Heart right ventricle (tissue), 16 donors: ENCODE measurements at regions not wholly inside any gene's neighbourhood (a gene's known extent, or its start where the extent isn't known, plus 50 kb on each side); places are given as distances from the start of the nearest gene placed in this dataset.

Experiments used
- ATAC-seq, 8 donors: fragments of 200-7000 bp; cut with Tn5 transposase; one replicate each; pipeline ENCODE4 v1.9.1; 2020; ENCODE audit warnings: mild to moderate bottlenecking in 8 of 8, moderate library complexity in 8 of 8, moderate number of reproducible peaks in 1 of 8
- DNase-seq, 2 donors: peaks; one replicate each; pipeline ENCODE4 v3.0.0-alpha.2; 2020
- H3K27ac ChIP-seq, 10 donors: fragments of 200-600 bp; sonication (generic) in 2 of 10; one replicate each; pipeline versions ENCODE4 v1.5.0 to v1.8.0; 2020 to 2022; ENCODE audit warnings: mild to moderate bottlenecking in 3 of 10
- H3K27me3 ChIP-seq, 7 donors: fragments of 200-600 bp; one replicate each; pipeline ENCODE4 v1.8.0; 2021 to 2022; ENCODE audit warnings: mild to moderate bottlenecking in 2 of 7
- H3K36me3 ChIP-seq, 9 donors: fragments of 200-600 bp; sonication (generic) in 1 of 9; one replicate each; pipeline versions ENCODE4 v1.5.0 to v1.8.0; 2020 to 2022; ENCODE audit warnings: mild to moderate bottlenecking in 2 of 9
- H3K4me1 ChIP-seq, 9 donors: fragments of 200-600 bp; sonication (generic) in 1 of 9; one replicate each; pipeline versions ENCODE4 v1.5.0 to v1.8.0; 2020 to 2022; ENCODE audit warnings: mild to moderate bottlenecking in 4 of 9
- H3K4me3 ChIP-seq, 10 donors: fragments of 200-600 bp; sonication (generic) in 2 of 10; one replicate each; pipeline versions ENCODE4 v1.5.0 to v1.8.0; 2020 to 2022; ENCODE audit warnings: mild to moderate bottlenecking in 7 of 10, moderate library complexity in 2 of 10
- H3K9me3 ChIP-seq, 11 donors: fragments of 200-600 bp in 10 of 11; sonication (generic) in 2 of 11; one replicate each; pipeline versions ENCODE4 v1.5.0 to v1.8.0; 2013 to 2022; ENCODE audit warnings: mild to moderate bottlenecking in 2 of 11, control low read depth in 1 of 11, moderate library complexity in 1 of 11
- WGBS, 2 donors: extraction: QIAGEN DNeasy Blood & Tissue Kit; methylation state at CpG; one replicate each; pipeline ENCODE4 v1.1.7; 2013; ENCODE audit warnings: inconsistent platforms in 1 of 2; 5-methylcytosine and 5-hydroxymethylcytosine counted together
- intact Hi-C, 10 donors: fragments of 100-400 bp; cut with DNase I; formaldehyde crosslinking; loops; one replicate each; pipeline versions ENCODE4 v1.11.1 to v1.14.2; 2022
- TF ChIP-seq, protein P1 (sequence below), 9 donors: fragments of 200-600 bp; sonication (generic) in 2 of 9; IDR thresholded peaks; one replicate each; pipeline versions ENCODE4 v1.5.0 to v1.8.0; 2021 to 2022; ENCODE audit warnings: antibody characterized with exemption in 9 of 9, mild to moderate bottlenecking in 5 of 9, moderate library complexity in 1 of 9
- donor health status: Arrhythmogenic right ventricular cardiomyopathy.
- donor health status: ischemic (EF 13 %, LVEDD 7.1; RV severe dilation, severe dysfunction).
- donor health status: healthy with polysubstance abuse.
- donor health status: DM: no; HTN: yes; CAD: no.
- donor health status: DM: no; HTN: no; CAD: no.
- donor health status: ischemic (EF 25% LVEDD 6.9; RV normal size, moderate dysfunction).
- donor health status: ischemic (EF 25% LVEDD 5.7; RV mildly dilated, moderate dysfunction).
- donor health status: healthy.
- donor health status: DM: yes; HTN: yes; CAD: no.
- donor health status: Ischemic cardiomyopathy.
- donor health status: ischemic (EF 35%, LVEDD 5.7; RV mildly dilated, moderate dysfunction).
- donor health status: nonischemic (EF 11% LVEDD 7.7; RV severe dilation, severe dysfunction).
- donor health status: DM: yes; HTN: yes; CAD: no.
- donor health status: PGD.
- donor health status: ischemic (EF 29% LVEDD 5.4; RV normal size, mild dysfunction).
- donor health status: nonischemic (EF 23%, LVEDD 6.1; RV moderate dilation, normal function).

GRCh38 chr5:1974501-1975405 is 92.0 kb upstream of the IRX4 start:
- Histone ChIP-seq H3K27ac (no peak overlapping the region), H3K27me3 (no peaks in the 10 kb centered on the region), H3K4me1 (no peaks in the 10 kb centered on the region), H3K4me3 (no peak overlapping the region), H3K9me3 (no peaks in the 10 kb centered on the region), H3K36me3 (no peaks in the 10 kb centered on the region)
- WGBS, 2 donors = 87 to 94% methylated on average over 18 of the region's 18 CpGs
- ATAC-seq (no peak), DNase-seq (no peak)
- TF ChIP-seq, protein P1, sequence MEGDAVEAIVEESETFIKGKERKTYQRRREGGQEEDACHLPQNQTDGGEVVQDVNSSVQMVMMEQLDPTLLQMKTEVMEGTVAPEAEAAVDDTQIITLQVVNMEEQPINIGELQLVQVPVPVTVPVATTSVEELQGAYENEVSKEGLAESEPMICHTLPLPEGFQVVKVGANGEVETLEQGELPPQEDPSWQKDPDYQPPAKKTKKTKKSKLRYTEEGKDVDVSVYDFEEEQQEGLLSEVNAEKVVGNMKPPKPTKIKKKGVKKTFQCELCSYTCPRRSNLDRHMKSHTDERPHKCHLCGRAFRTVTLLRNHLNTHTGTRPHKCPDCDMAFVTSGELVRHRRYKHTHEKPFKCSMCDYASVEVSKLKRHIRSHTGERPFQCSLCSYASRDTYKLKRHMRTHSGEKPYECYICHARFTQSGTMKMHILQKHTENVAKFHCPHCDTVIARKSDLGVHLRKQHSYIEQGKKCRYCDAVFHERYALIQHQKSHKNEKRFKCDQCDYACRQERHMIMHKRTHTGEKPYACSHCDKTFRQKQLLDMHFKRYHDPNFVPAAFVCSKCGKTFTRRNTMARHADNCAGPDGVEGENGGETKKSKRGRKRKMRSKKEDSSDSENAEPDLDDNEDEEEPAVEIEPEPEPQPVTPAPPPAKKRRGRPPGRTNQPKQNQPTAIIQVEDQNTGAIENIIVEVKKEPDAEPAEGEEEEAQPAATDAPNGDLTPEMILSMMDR (IDR thresholded peaks at IDR 0.05) = no peak
- intact Hi-C loops = loop anchor here in 2 of 10 donors (5.0 to 10.0 kb wide), 2 partner anchors 63 to 170 kb away; no protein-coding TSS in a partner anchor

DNA sequence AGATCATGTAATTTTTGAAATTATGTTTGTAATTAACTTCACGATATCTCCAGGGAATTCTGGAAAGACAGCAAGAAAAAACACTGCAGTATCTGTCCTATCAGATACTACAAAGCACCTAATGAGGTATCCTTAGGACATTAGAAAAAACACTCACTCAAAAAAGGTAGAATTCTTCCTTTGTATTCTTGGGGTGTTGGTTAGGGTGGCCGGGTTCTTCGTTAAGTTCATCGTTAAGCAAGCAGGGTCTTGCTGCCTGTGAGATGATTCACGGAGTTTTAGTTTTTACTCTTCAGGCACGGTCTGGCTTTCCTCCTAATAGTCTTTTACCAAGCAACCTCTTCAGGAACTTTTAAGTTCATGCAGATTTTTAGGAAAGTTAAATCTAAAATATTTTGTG is 91.4 kb upstream of the IRX4 start:
- WGBS, 2 donors = 84 to 90% methylated on average over 6 of the region's 6 CpGs
- Histone ChIP-seq H3K9me3 (no peaks in the 10 kb centered on the region), H3K4me3 (no peak overlapping the region)

GRCh38 chr5:1973391-1974013 is 90.8 kb upstream of the IRX4 start:
- 84 to 87% methylated on average over 21 of the region's 21 CpGs for WGBS, 2 donors
- intact Hi-C loops = loop anchor here in 1 of 10 donors (10.0 kb wide), 1 partner anchor 171 kb away; no protein-coding TSS in a partner anchor
- Histone ChIP-seq H3K27ac (no peak overlapping the region), H3K9me3 (no peaks in the 10 kb centered on the region), H3K4me1 (no peaks in the 10 kb centered on the region), H3K4me3 (no peak overlapping the region), H3K36me3 (no peaks in the 10 kb centered on the region), H3K27me3 (no peaks in the 10 kb centered on the region)
- ATAC-seq (no peak), DNase-seq (no peak)
- TF ChIP-seq, protein P1 (IDR thresholded peaks at IDR 0.05) = no peak

More for the DNA sequence above, 91.4 kb upstream of the IRX4 start:
- intact Hi-C loops = loop anchor here in 1 of 10 donors (10.0 kb wide), 1 partner anchor 171 kb away; no protein-coding TSS in a partner anchor
- H3K27ac ChIP-seq = no peak overlapping the region
- TF ChIP-seq, protein P1 (IDR thresholded peaks at IDR 0.05) = no peak
- H3K36me3 ChIP-seq = no peaks in the 10 kb centered on the region
- ATAC-seq = no peak
- DNase-seq = no peak
- H3K4me1 ChIP-seq = no peaks in the 10 kb centered on the region
- H3K27me3 ChIP-seq = no peaks in the 10 kb centered on the region

DNA sequence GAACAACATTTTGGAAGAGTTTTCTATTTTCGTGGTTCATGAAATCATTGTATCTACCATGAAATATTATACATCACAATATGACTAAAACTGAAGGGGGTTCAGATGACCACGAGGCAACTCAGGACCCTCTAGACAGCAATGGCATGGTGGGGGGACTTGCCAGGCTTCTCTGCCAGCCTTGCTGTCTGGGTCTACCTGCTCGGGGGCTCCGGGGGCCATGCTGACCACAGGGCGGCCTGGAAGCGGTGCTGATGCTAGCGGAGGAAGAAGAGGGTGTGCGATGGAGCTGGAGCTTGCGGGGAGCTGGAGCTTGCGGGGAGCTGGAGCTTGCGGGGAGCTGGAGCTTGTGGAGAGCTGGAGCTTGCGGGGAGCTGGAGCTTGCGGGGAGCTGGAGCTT is 89.2 kb upstream of the IRX4 start:
- Histone ChIP-seq H3K4me3 (no peak overlapping the region), H3K27me3 (no peaks in the 10 kb centered on the region), H3K9me3 (no peaks in the 10 kb centered on the region), H3K27ac (no peak overlapping the region), H3K36me3 (no peaks in the 10 kb centered on the region), H3K4me1 (no peaks in the 10 kb centered on the region)
- no peak for ATAC-seq
- WGBS, 2 donors = 91 to 92% methylated on average over 12 to 13 of the region's 13 CpGs
- intact Hi-C loops = loop anchor here in 1 of 10 donors (10.0 kb wide), 1 partner anchor 173 kb away; no protein-coding TSS in a partner anchor
- TF ChIP-seq, protein P1 (IDR thresholded peaks at IDR 0.05) = no peak
- no peak for DNase-seq
